ENCODE measurements at regions not wholly inside any gene's neighbourhood (a gene's known extent, or its start where the extent isn't known, plus 50 kb on each side); places are given as distances from the start of the nearest gene placed in this dataset.

- TF ChIP-seq CTCF (IDR thresholded peaks at IDR 0.05; ENCODE audit: control extremely low read depth, extremely low read depth): no peak
- ATAC-seq (ENCODE audit: insufficient read depth, low FRiP score) (no peak), DNase-seq (no peak)
- Histone ChIP-seq H3K4me3 (no peak overlapping the region), H3K27ac (ENCODE audit: low read depth in 1 of 2, low read length in 1 of 2) (no peak overlapping the region), H3K9ac (ENCODE audit: insufficient read depth in 1 of 2, low read length in 2 of 2) (no peak overlapping the region), H3K9me3 (ENCODE audit: control insufficient read depth in 4 of 4, insufficient read depth in 3 of 4, low read length in 3 of 4) (no peaks in the 10 kb centered on the region), H3K27me3 (ENCODE audit: control insufficient read depth in 3 of 3, insufficient read depth in 3 of 3, low read length in 2 of 3) (no peaks in the 10 kb centered on the region), H3K36me3 (ENCODE audit: control insufficient read depth in 4 of 4, insufficient read depth in 4 of 4, low read length in 4 of 4) (peaks cover 2 to 8% (median 4%) of the 10 kb centered on the region in 4 donors), H3K4me1 (ENCODE audit: control insufficient read depth in 5 of 5, insufficient read depth in 5 of 5, low read length in 5 of 5) (peaks cover 0 to 30% (median 0%) of the 10 kb centered on the region in 5 donors)
- 88 to 93% methylated on average over 6 of the region's 6 CpGs for WGBS, 2 donors
Observed at GRCh38 chr3:72381584-72381983, 466.7 kb downstream of the SHQ1 start.

DNA sequence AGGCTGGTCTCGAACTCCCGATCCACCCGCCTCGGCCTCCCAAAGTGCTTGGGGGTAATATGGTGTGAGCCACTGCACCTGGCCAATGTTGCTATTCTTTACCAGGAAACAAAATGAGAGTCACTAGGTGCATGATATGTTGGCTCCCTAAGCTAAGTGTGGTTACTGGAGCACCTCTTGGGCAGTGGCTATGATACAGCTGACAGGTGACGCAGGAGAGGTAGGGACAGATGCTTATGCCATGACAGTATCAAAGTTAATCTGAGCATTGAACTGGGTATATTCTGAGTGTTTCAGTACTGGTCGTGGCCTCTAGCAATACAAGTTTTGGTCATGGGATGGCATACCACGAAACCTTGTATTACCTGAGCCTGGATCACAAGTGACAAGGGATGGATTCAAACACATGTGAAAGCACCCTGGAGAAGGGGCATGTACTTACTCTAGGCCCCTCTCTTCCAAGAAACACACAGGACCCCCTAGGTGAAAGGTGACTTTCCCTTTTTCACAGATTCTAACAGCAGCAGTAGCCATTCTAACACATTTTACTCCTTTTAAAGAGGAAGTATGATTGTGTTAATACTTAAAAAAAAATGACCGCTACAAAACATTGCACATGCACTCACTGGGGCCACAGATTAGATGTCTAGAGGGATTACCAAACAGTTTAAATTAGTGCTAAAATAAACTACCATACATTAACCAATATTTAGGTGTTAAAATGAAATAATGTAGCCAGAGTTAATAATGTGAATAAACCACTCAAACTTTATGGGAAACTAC is 467.3 kb downstream of the SHQ1 start:
- no peaks in the 10 kb centered on the region for H3K27me3 ChIP-seq (ENCODE audit: control insufficient read depth in 3 of 3, insufficient read depth in 3 of 3, low read length in 2 of 3)
- H3K27ac ChIP-seq (ENCODE audit: low read depth in 1 of 2, low read length in 1 of 2): no peak overlapping the region
- H3K4me1 ChIP-seq (ENCODE audit: control insufficient read depth in 5 of 5, insufficient read depth in 5 of 5, low read length in 5 of 5): peaks cover 0 to 30% (median 0%) of the 10 kb centered on the region in 5 donors
- 80 to 89% methylated on average over 8 of the region's 8 CpGs for WGBS, 2 donors
- no peak overlapping the region for H3K4me3 ChIP-seq
- H3K9ac ChIP-seq (ENCODE audit: insufficient read depth in 1 of 2, low read length in 2 of 2): no peak overlapping the region
- ATAC-seq (ENCODE audit: insufficient read depth, low FRiP score) (no peak), DNase-seq (no peak)
- peaks cover 2 to 8% (median 4%) of the 10 kb centered on the region in 4 donors for H3K36me3 ChIP-seq (ENCODE audit: control insufficient read depth in 4 of 4, insufficient read depth in 4 of 4, low read length in 4 of 4)
- no peak for TF ChIP-seq CTCF (IDR thresholded peaks at IDR 0.05; ENCODE audit: control extremely low read depth, extremely low read depth)
- no peaks in the 10 kb centered on the region for H3K9me3 ChIP-seq (ENCODE audit: control insufficient read depth in 4 of 4, insufficient read depth in 3 of 4, low read length in 3 of 4)

- 80 to 86% methylated on average over 4 of the region's 4 CpGs for WGBS, 2 donors
- peaks cover 0 to 27% (median 0%) of the 10 kb centered on the region in 5 donors for H3K4me1 ChIP-seq (ENCODE audit: control insufficient read depth in 5 of 5, insufficient read depth in 5 of 5, low read length in 5 of 5)
- no peak overlapping the region for H3K4me3 ChIP-seq
- H3K27me3 ChIP-seq (ENCODE audit: control insufficient read depth in 3 of 3, insufficient read depth in 3 of 3, low read length in 2 of 3): no peaks in the 10 kb centered on the region
- peaks cover 2 to 8% (median 4%) of the 10 kb centered on the region in 4 donors for H3K36me3 ChIP-seq (ENCODE audit: control insufficient read depth in 4 of 4, insufficient read depth in 4 of 4, low read length in 4 of 4)
- H3K9me3 ChIP-seq (ENCODE audit: control insufficient read depth in 4 of 4, insufficient read depth in 3 of 4, low read length in 3 of 4): no peaks in the 10 kb centered on the region
- no peak overlapping the region for H3K9ac ChIP-seq (ENCODE audit: insufficient read depth in 1 of 2, low read length in 2 of 2)
- H3K27ac ChIP-seq (ENCODE audit: low read depth in 1 of 2, low read length in 1 of 2): no peak overlapping the region
- DNase-seq (no peak), ATAC-seq (ENCODE audit: insufficient read depth, low FRiP score) (no peak)
- TF ChIP-seq CTCF (IDR thresholded peaks at IDR 0.05; ENCODE audit: control extremely low read depth, extremely low read depth): no peak
Observed at GRCh38 chr3:72380193-72380592, 468.1 kb downstream of the SHQ1 start.
